HG02852 (cell line): ENCODE measurements at regions not wholly inside any gene's neighbourhood (a gene's known extent, or its start where the extent isn't known, plus 50 kb on each side); places are given as distances from the start of the nearest gene placed in this dataset.
A peak's percentile ranks its signal among the peaks of the same experiment; 100 is the strongest.

Source experiments
- ATAC-seq: cut with Tn5 transposase; IDR thresholded peaks from one replicate; pipeline ENCODE4 v1.9.1; 2021; ENCODE audit warnings: mild to moderate bottlenecking, moderate library complexity; ENCODE audit not compliant: unreplicated experiment

DNA sequence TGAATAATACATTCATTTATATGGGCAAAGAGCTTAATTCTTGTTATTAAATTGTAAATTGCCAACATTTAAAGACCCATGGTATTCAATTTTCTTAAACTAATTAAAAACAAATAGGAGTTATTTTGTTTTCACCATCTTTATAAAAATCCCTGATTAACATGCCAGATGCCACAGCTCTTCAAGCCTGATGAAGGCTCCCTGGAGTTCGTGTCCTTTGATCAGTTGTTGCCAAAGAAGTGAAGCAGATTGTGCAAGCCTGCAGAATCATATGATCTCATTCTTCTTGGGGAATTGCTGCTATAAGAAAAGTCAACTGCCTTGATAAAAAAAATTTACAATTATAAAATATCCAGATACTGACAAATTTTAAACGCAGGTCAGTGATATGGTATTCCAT lies 288.3 kb upstream of the PPFIA2 start:
- ATAC-seq: no peak

DNA sequence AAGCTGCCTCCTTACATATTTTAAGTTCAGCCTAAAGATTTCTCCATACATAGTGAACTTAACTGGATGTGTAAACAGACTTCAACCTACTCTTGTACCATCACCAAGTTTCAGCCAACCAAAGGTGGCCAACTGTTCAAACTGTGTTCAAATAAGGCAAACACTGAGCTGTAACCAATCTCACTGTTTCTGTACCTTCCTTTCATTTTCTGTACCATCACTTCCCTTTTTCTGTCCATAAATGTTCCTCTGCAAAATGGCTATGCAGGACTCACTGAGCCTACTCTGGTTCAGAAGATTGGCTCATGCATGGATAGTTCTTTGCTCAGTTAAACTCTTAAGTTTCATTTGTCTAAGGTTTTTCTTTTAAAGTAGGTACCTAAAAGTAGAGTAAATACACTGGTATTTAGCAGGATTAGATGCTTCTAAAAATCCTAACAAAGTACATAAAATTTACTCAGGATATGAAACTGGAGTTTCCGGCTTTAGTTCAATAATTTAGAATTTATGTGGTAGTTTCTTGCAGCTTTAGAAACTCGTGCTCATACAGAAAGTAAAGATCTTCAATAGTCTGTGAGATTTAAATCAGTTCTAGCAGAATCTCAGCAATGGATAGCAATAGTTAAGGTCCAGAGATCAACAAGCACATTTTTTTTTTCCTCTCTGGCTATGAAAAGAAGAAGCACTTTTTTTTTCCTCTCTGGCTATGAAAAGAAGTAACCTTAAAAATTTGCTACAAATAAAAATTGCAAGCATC lies 282.0 kb upstream of the PPFIA2 start:
- peak; percentile 91 for ATAC-seq

DNA sequence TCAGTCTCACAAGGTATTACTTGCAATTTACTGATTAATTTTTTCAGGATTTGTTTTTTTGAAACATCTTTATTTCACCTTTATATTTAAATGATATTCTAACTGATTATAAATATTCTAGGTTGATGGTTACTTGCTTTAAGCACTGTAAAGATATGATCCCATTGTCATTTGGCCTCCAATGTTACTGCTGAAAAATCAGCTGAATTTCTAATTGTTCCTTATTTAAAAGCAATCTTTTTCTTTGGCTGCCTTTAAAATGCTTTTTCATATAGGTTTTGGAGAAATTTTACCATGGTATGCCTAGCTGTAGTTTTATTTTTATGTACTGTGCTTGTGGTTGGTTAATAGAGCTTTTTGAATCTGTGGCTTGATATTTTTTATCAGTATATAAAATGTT lies 275.6 kb upstream of the PPFIA2 start:
- ATAC-seq: no peak

DNA sequence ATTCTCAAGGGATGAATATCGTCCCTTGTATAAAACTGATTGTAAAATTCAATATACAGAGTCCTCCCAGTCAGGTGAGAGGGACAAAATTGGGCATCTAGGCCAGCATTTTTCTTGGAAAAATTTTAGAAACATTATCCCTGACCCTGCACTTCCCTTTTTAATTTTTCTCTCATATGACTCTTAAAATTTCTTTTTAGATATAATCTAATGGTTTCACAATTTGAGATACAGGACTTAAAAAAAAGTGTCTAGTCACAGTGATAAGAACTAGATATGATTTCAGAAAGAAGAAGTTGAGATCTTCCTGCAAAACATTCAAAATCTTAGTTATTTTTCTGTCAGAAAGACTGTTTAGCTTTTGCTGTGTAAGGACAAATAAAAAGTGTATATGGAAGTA lies 270.8 kb upstream of the PPFIA2 start:
- ATAC-seq: no peak

DNA sequence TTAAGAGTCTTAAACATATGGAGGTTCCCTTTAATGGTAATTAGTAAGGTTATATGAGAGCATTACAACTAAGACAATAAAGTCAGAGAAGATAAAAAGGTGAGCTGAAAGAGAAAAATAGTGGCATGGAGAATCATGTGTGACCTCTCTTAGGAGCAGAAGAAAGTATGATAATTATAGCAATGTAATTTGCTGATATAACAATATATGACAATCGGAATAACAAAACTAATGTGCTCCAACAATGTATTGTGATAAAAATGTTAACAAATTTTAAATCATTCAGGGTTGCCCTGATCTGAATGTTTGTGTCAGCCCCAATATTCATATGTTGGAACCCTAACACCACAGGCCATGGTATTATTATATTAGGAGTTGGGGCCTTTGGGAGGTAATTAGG lies 269.6 kb upstream of the PPFIA2 start:
- ATAC-seq: no peak

DNA sequence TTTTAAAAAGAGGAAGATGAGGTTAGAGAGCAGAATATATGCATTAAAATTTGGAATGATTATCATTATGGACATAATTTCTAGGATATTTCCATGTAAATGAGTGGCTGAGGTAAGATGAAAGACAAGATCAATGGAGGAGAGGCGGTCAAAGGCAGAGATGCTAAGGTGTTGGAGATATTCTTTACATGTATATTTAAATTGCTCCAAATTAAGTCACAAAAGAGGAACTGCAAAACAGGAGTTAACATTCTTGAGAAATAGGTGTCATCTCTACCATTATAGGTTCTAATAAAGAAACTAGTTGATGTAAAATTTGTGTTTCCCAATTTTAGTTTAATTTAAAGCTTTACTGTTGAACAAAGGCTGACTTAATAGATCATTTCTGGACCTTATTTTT lies 268.5 kb upstream of the PPFIA2 start:
- peak; percentile 52 for ATAC-seq

DNA sequence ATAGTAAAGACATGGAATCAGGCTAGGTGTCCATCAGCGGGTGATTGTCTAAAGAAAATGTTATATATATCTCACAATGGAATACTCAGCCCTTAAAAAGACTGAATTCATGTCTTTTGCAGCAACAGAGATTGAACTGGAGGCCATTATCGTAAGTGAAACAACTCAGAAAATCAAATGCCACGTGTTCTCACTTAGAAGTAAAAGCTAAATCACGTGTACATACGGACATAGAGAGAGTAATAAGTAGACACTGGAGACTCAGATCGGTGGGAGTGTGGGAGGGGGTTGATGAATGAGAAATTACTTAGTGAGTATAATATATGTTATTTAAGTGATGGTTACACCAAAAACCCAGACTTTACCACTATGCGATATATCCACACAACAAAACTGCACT lies 266.3 kb upstream of the PPFIA2 start:
- no peak for ATAC-seq

DNA sequence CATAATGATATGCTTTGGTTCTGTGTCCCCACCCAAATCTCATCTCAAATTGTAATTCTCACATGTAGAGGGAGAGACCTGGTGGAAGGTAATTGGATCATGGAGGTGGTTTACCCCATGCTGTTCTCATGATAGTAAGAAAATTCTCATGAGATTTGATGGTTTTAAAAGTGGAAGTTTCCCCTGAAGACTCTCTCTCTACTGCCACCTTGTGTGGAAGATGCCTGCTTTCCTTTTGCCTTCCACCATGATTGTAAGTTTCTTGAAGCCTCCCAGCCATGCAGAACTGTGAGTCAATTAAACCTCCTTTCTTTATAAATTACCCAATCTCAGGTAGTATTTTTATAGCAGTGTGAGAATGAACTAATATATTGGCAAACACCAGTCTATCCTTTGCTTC lies 260.4 kb upstream of the PPFIA2 start:
- no peak for ATAC-seq

DNA sequence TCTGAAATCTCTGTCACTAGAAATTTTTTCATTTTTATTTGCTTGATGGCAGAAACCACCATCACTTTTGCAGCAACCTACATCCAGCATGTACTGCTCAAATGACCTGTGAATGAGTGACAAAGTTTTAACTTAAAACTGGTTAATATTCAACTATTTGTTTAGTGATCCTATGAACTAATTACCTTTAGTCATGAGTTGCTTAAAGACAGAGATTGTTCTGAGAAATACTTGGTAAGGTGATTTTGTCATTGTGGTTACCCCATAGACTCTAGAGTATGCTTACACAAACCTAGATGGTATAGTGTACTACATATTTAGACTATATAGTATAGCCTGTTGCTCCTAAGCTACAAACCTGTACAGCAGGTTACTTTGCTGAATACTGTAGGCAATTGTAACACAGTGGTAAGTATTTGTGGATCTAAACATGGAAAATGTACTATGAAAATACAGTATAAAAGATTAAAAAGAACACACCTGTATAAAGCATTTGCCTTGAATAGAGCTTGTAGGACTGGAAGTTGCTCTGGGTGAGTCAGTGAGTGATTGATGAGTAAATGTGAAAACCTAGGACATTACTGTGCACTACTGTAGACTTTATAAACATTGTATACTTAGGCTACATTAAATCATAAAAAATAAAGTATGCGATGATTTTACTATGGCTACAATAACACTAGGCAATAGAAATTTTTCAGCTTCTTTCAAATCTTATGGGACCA lies 256.6 kb upstream of the PPFIA2 start:
- ATAC-seq: peak; percentile 66

DNA sequence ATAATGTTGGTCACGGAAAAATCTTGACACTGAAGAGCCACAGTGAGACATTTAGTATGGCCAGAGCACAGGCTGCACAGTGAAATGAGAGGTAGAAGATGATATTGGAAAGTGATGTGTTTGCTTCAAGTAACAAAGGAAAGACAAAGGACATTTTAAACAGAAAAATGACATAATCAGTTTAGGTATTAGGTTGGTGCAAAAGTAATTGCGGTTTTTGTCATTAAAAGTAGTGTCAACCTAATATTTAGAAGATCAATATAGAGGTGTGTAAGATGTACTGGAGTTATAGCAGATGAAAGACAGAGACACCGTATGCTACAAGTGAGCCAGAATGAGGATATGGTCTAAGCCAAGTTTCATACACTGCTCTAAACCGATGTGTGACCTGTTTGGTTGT lies 253.0 kb upstream of the PPFIA2 start:
- ATAC-seq: no peak

DNA sequence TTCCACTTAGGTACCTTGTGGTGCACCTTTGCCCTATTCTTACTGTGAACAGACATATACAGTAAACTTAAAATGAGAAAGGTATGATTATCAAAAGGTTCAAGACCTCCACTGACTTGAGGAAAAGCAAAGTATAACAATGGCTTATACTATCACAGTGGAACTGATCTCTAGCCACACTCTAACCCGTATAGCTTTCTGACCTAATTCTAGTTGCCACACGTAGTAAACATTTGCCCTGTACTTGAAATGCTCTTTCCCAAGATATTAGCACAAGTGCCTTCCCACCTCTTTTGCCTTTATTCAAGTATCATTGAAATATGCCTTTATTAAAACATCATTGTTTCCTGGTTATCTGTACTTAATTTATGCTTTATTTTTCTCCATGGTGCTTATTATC lies 250.4 kb upstream of the PPFIA2 start:
- no peak for ATAC-seq

DNA sequence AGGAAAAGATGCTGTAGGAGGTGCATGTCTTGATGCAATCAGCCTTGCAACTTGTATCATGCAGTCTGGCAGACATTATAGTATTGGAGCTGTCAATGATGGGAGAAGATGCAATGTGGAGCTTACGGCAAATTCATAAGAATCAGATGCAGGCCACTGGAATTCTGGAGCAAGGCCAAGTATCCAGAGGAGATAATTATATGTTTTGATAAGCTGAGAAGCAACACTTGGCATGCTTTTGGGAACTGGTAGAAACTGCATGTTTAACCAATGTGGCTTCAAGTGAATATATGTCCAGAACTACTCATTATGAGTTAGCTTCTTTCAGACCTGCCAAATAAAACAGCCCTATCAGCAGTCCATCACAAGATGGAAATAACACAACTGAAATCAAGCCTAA lies 249.1 kb upstream of the PPFIA2 start:
- no peak for ATAC-seq

DNA sequence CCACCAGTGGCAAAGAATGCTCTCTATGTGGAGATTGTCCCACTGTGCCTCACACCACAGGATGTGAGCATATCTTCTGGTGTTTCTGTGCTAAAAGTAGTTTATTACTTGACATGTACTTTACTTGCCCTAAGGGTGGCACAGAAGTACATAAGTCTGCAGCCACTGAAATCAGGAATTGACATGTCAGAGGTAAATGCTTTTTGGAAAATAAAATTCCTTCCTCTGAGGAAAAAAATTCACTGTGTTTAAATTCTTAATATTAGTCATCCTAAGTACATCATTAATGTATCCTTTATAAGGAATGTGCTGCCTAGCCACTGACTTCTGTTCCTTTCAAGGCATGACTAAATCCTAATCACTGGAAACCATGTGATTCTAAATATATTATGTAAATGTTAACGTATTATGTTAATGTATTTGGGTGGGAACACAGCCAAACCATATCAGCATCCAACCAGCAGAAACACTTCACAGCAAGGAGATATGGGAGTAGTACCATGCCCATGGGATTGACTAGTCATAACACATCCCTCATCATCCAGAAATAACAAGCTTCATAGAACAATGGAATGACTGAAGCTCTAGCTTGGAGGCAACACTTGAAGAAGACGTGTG lies 239.7 kb upstream of the PPFIA2 start:
- ATAC-seq: no peak

DNA sequence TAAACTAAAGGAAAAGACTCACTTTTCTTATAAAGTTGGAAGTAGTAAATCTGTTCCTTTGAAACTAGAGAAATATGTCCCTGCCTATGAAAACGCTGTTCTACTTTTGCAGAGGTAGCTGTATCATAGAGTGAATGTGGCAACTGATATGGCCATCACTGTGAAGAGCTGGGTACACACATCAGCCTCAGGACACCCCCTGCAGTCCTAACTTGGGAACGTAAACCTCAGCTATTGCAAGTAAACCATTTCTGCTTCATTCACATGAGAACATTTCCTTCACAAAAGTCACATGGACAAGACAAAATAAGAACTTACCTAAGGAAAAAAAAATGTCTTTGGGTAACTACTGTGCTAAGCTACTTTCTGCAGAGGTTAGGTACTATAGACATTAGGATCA lies 233.3 kb upstream of the PPFIA2 start:
- no peak for ATAC-seq

DNA sequence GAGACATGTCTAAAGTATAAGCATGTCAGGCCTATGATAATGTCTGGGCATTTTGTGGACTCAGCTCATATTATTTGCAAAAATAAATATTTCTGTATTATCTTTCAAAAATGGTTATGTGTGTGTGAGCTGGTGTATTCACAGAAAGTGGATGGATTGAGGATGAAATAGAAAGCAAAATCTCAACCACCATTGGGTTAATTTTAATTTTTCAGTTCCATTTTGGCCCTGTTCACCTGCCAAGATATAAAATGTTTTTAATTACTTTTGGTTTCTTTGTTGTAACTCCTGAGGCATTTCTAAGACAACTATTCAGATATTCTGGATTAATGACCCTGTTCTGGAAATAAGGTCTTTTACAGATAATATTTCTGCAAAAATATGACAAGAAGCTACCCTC lies 232.7 kb upstream of the PPFIA2 start:
- no peak for ATAC-seq

DNA sequence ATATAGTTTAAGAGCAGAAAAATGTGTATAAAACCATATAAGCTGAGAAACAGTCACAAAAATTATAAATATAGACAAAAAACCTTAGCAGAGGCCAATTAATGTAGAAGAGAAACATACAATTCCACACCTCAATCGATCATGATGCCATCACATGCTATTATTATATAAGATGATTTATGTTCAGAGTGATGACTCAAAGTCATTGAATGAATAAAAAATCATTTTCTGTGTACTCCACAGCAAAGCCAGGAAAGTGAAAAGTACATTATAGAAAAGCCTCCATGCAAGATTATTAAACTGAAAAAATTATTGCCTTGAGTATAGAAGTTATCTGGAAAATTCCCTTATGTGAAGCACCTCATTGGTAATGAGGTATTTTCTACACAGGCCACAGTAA lies 229.2 kb upstream of the PPFIA2 start:
- ATAC-seq: no peak

DNA sequence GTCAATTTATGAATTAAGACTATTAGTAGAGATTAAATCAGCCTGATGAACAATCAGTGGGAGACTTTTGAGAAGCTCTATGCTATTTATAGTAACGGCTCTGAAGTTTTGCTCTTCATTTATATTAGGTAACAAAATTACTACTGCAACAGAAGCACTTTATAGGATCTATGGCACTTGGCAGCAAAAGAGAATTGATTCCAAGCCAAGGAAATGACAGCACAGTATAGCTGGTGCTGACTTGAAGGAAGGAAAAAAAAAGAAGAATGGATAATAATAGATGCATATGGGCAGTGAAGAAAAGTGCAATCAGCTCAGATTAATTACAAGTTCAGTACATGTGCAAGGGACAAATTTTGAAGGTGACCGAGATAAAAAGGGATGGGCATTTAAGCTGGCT lies 228.2 kb upstream of the PPFIA2 start:
- ATAC-seq: no peak

DNA sequence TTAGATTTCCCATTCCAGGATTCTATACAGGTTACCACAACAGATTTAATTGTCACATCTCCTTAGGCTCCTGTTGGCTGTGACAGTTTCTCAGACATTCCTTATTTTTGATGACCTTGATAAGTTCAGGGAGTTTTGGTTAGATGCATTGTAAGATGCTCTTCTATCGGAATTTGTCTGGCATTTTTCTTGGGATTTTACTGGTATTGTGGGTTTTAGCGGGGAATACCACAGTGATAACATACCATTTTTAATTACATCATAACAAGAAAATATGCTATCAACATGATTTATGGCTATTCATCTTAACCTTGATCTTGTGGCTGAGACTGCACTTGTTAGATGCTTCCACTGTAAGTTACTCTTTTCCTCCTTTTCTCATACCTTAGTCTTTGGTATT lies 217.5 kb upstream of the PPFIA2 start:
- no peak for ATAC-seq

DNA sequence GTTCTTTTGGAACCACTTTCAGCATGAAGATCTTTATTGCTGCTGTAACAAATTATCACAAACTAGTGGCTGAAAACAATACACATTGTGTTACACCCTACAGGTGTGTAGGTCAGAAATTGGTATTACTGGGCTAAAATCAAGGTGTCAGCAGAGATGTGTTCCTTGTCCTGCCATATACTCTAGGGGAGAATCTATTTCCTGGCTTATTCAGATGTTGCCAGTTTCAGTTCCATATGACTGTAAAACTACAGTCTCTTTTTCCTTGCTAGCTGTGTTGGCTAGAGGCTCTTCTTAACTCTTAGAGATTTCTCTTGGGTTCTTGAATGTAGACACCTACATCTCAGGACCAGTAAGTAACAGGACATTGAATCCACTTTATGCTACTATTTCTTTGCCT lies 215.6 kb upstream of the PPFIA2 start:
- ATAC-seq: no peak

DNA sequence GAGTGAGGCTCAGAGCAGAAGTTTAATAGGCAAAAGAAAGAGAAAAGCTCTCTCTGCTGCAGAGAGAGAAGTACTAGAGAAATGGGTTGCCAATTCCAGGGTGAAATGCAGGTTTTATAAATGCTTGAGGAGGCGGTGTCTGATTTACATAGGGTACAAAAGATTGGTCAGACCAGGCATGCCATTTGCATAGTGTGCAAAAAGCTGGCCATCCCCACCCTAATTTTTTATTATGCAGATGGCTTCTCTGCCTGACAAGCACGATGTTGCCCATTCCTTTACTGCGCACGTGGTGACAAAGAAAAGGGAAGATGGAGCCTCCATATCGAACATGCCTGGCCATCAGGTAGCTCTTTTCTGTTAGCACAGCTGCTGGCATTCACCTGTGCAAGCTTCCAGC lies 209.3 kb upstream of the PPFIA2 start:
- no peak for ATAC-seq

DNA sequence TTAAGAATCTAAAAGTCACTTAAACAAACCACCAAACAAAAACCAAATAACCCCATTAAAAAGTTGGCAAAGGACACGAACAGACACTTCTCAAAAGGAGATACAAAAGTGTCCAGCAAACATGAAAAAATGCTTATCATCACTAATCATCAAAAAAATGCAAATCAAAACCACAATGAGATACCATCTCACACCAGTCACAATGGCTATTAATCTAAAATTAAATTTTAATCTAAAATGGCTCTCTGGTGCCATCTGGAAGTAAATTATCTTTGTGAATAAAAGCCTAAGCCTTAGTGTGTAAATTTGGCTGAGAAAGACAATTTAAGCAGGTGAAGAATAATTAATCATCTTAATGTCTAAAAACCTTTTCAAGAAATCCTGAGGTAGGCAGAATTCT lies 204.5 kb upstream of the PPFIA2 start:
- no peak for ATAC-seq

DNA sequence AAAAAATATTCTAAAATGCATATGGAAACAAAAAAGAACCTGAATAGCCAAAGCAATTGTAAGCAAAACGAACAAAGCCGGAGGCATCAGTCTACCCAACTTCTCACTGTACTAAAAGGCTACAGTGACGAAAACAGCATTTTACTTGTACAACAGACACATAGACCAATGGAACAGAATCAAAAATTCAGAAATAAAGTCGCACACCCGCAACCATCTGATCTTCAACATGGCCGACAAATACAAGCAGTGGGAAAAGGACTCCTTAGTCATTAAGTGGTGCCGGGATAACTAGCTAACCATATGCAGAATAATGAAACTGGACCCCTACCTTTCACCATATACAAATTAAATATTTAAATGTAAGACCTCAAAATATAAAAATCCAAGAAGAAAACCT lies 203.9 kb upstream of the PPFIA2 start:
- ATAC-seq: no peak
